ENCODE measurements at regions not wholly inside any gene's neighbourhood (a gene's known extent, or its start where the extent isn't known, plus 50 kb on each side); places are given as distances from the start of the nearest gene placed in this dataset.

DNA sequence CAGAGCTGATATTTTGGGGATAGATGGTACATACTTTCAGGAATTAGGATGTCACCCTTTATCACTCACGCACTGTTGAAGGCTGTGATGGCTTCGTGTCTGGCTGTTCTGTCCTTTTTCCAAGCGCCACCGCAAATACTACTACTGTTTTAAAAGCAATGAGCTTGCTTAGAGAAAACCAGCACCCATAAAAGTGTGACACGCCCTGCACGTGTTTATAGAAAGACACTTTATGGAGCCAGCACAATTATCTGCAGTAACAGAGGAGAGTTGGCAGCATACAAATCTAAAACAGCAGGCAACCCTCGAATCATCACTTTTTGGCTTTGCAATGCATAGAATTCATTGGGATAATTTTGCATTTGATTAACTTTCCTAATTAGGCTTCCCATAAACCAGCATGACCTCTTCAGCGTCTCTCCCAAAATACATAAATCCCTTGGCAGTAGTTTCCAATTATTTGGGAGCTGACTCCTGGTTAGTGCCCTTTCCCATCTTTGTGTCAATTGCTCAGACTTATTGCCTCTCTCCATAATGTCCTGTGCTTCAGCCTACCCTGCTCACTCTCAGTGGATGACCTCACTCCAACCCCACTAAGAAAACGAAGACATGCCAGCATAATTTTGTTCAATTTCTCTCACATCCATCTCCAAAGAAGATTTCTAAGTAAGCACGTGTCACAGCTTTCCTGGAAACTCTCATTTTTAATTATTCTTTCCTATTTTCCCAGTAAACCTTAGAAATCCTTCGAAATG, 118.7 kb upstream of the LARGE1 start:
- Histone ChIP-seq H3K4me3 (ENCODE audit: low read depth in 1 of 5, low read length in 5 of 5) (no peak overlapping the region), H3K9ac (ENCODE audit: low read length in 5 of 5) (no peak overlapping the region), H3K9me3 (ENCODE audit: control insufficient read depth in 5 of 5, low read length in 5 of 5) (no peaks in the 10 kb centered on the region), H3K27me3 (ENCODE audit: control insufficient read depth in 5 of 5, insufficient read depth in 4 of 5, low read length in 5 of 5) (peaks cover 0 to 4% (median 0%) of the 10 kb centered on the region in 5 donors), H3K27ac (ENCODE audit: low read depth, low read length) (no peak overlapping the region), H3K4me1 (ENCODE audit: control insufficient read depth in 5 of 5, insufficient read depth in 5 of 5, low read length in 5 of 5) (no peaks in the 10 kb centered on the region), H3K36me3 (ENCODE audit: control insufficient read depth in 5 of 5, insufficient read depth in 5 of 5, low read length in 5 of 5) (no peaks in the 10 kb centered on the region)

DNA sequence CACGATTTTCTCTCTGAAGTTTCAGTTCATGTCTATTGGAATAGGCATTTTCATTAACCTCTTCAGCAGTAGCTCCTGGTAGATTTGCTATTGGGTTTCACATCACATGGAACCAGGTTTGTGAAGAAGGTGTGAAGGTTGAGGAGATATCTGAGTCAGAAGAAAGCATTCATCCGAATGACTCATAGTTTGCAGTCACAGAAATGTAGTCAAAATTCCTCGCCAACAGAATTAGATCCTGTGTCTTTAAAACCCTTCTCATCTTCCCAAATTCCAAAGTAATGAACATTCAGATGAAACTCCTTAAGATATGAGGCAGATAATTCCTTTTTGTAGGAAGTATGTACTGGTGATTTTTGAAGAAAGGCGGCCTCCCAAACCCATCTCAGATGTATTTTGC, 125.0 kb upstream of the LARGE1 start:
- H3K36me3 ChIP-seq (ENCODE audit: control insufficient read depth in 5 of 5, insufficient read depth in 5 of 5, low read length in 5 of 5): no peaks in the 10 kb centered on the region
- H3K4me1 ChIP-seq (ENCODE audit: control insufficient read depth in 5 of 5, insufficient read depth in 5 of 5, low read length in 5 of 5): no peaks in the 10 kb centered on the region
- no peaks in the 10 kb centered on the region for H3K9me3 ChIP-seq (ENCODE audit: control insufficient read depth in 5 of 5, low read length in 5 of 5)

DNA sequence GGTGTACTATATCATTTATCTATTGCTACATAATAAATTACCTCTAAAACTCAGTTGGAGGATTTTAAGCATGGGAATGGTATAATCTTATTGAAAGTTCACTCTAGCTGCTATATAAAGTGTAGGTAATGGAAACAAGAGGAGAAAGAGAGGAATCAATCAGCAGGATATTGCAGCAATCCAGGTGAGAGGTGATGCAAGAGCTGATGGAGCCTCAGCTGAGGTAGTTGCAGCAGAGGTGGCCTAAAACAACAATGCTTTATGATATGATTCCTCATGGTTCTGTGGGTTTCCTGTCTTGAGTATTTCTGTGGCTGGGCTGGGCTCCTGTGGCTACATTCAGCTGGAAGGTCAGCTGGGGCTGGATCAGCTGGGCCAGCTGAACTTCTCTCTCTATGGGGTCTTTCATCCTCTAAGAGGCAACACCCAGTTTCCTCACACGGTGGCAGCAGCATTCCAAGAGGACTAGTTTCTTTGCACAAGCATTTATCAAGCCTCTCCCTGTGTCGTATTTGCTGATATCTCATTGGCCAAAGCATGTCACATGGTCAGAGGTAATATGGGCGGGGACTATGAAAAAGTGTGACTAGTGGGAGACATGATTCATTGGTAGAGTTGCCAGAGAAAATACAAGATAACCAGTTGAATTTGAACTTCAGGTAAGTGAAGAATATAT, 135.4 kb upstream of the LARGE1 start:
- no peak overlapping the region for H3K4me3 ChIP-seq (ENCODE audit: low read depth in 1 of 5, low read length in 5 of 5)
- no peaks in the 10 kb centered on the region for H3K36me3 ChIP-seq (ENCODE audit: control insufficient read depth in 5 of 5, insufficient read depth in 5 of 5, low read length in 5 of 5)
- peaks cover 0 to 13% (median 0%) of the 10 kb centered on the region in 5 donors for H3K27me3 ChIP-seq (ENCODE audit: control insufficient read depth in 5 of 5, insufficient read depth in 4 of 5, low read length in 5 of 5)
- H3K9me3 ChIP-seq (ENCODE audit: control insufficient read depth in 5 of 5, low read length in 5 of 5): peaks cover 0 to 17% (median 16%) of the 10 kb centered on the region in 5 donors
- H3K9ac ChIP-seq (ENCODE audit: low read length in 5 of 5): no peak overlapping the region
- no peaks in the 10 kb centered on the region for H3K4me1 ChIP-seq (ENCODE audit: control insufficient read depth in 5 of 5, insufficient read depth in 5 of 5, low read length in 5 of 5)
- no peak overlapping the region for H3K27ac ChIP-seq (ENCODE audit: low read depth, low read length)

More for the DNA sequence above, 125.0 kb upstream of the LARGE1 start:
- Histone ChIP-seq H3K4me3 (ENCODE audit: low read depth in 1 of 5, low read length in 5 of 5) (no peak overlapping the region), H3K27ac (ENCODE audit: low read depth, low read length) (no peak overlapping the region), H3K27me3 (ENCODE audit: control insufficient read depth in 5 of 5, insufficient read depth in 4 of 5, low read length in 5 of 5) (peaks cover 0 to 6% (median 5%) of the 10 kb centered on the region in 5 donors), H3K9ac (ENCODE audit: low read length in 5 of 5) (no peak overlapping the region)

DNA sequence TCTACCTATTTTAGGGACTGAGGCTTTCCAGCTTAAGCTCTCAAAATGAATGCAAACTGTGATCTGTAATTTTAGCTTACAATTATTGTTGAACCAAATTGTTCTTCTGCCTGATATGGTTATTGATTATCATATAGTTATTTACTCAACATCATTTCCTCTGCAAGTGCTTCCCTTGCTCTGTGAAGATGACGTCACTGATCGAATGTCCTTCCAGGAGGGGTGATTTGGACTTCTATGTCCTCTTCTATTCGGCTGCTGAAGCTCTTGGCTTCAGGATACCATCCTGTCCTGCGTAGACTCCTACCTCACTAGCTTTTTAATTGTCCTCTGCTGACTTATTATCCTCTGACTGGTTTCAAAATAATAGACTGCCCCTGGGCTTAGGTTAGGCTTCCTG, 137.4 kb upstream of the LARGE1 start:
- no peak overlapping the region for H3K9ac ChIP-seq (ENCODE audit: low read length in 5 of 5)
- H3K9me3 ChIP-seq (ENCODE audit: control insufficient read depth in 5 of 5, low read length in 5 of 5): peaks cover 0 to 17% (median 16%) of the 10 kb centered on the region in 5 donors
- no peaks in the 10 kb centered on the region for H3K36me3 ChIP-seq (ENCODE audit: control insufficient read depth in 5 of 5, insufficient read depth in 5 of 5, low read length in 5 of 5)
- H3K4me3 ChIP-seq (ENCODE audit: low read depth in 1 of 5, low read length in 5 of 5): no peak overlapping the region
- no peak overlapping the region for H3K27ac ChIP-seq (ENCODE audit: low read depth, low read length)
- H3K4me1 ChIP-seq (ENCODE audit: control insufficient read depth in 5 of 5, insufficient read depth in 5 of 5, low read length in 5 of 5): no peaks in the 10 kb centered on the region
- peaks cover 0 to 10% (median 0%) of the 10 kb centered on the region in 5 donors for H3K27me3 ChIP-seq (ENCODE audit: control insufficient read depth in 5 of 5, insufficient read depth in 4 of 5, low read length in 5 of 5)

DNA sequence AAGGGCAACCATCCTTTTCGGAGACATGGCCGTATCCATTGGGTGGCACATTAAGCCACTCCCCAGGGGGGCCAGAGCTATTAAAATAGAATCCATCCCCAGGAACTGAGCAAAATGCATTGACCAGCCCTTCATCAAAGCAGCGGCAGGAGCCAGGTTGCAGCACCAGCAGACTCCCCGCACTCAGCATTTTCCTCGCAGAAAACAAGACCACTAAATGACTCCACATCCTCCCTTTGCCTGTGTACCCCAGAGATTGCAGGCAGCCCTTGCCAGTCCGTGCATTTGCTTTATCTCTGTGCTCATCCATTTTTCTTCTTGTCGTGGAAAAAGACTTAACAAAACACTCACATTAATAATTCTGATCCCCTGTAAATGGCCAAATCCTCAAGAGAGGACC, 144.4 kb upstream of the LARGE1 start:
- peaks cover 0 to 6% (median 3%) of the 10 kb centered on the region in 5 donors for H3K9me3 ChIP-seq (ENCODE audit: control insufficient read depth in 5 of 5, low read length in 5 of 5)
- no peak overlapping the region for H3K9ac ChIP-seq (ENCODE audit: low read length in 5 of 5)
- peaks cover 0 to 7% (median 2%) of the 10 kb centered on the region in 5 donors for H3K27me3 ChIP-seq (ENCODE audit: control insufficient read depth in 5 of 5, insufficient read depth in 4 of 5, low read length in 5 of 5)
- H3K36me3 ChIP-seq (ENCODE audit: control insufficient read depth in 5 of 5, insufficient read depth in 5 of 5, low read length in 5 of 5): no peaks in the 10 kb centered on the region
- H3K27ac ChIP-seq (ENCODE audit: low read depth, low read length): no peak overlapping the region
- H3K4me1 ChIP-seq (ENCODE audit: control insufficient read depth in 5 of 5, insufficient read depth in 5 of 5, low read length in 5 of 5): no peaks in the 10 kb centered on the region
- no peak overlapping the region for H3K4me3 ChIP-seq (ENCODE audit: low read depth in 1 of 5, low read length in 5 of 5)

DNA sequence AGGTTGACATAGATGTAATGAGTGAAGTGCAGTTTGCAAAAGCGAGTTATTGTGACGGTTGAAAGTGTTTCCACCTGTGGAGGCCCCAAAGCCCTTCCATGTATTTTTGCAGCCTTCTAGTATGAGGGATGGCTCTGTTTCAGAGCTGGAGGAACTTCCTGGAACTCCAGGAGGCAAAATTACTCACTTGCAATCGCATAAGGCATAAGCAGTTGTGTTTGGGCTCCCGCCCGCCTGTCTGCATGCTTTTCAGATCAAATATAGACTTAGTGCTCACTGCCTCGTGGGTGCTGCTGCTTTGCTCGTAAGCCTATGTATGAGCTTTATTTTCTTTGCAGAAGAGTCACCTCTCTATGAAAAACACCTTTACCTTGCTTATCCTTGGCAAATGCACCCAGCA, 146.8 kb upstream of the LARGE1 start:
- H3K9me3 ChIP-seq (ENCODE audit: control insufficient read depth in 5 of 5, low read length in 5 of 5): no peaks in the 10 kb centered on the region
- H3K27ac ChIP-seq (ENCODE audit: low read depth, low read length): no peak overlapping the region
- no peaks in the 10 kb centered on the region for H3K36me3 ChIP-seq (ENCODE audit: control insufficient read depth in 5 of 5, insufficient read depth in 5 of 5, low read length in 5 of 5)
- H3K9ac ChIP-seq (ENCODE audit: low read length in 5 of 5): no peak overlapping the region
- peaks cover 0 to 3% (median 0%) of the 10 kb centered on the region in 5 donors for H3K27me3 ChIP-seq (ENCODE audit: control insufficient read depth in 5 of 5, insufficient read depth in 4 of 5, low read length in 5 of 5)
- no peak overlapping the region for H3K4me3 ChIP-seq (ENCODE audit: low read depth in 1 of 5, low read length in 5 of 5)
- no peaks in the 10 kb centered on the region for H3K4me1 ChIP-seq (ENCODE audit: control insufficient read depth in 5 of 5, insufficient read depth in 5 of 5, low read length in 5 of 5)

DNA sequence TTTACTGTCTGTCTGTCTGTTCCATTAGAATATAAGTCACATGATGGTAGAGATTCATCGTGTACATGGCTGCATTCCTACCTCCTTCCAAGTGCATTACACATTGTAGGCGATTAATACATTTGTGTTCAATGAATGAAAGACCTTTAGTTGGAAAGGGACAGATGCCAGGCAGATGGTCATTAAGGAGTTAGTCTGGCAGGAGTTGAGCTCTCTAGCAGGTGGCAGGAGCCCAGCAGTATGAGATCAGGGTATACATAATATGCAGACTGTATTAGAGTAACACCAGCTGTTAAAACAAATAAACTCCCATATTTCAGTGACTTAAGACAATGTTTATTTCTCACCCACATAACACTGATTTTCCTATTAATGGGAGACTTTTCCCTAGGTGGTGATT, 147.7 kb upstream of the LARGE1 start:
- Histone ChIP-seq H3K9ac (ENCODE audit: low read length in 5 of 5) (no peak overlapping the region), H3K27ac (ENCODE audit: low read depth, low read length) (no peak overlapping the region), H3K36me3 (ENCODE audit: control insufficient read depth in 5 of 5, insufficient read depth in 5 of 5, low read length in 5 of 5) (no peaks in the 10 kb centered on the region), H3K27me3 (ENCODE audit: control insufficient read depth in 5 of 5, insufficient read depth in 4 of 5, low read length in 5 of 5) (peaks cover 0 to 3% (median 0%) of the 10 kb centered on the region in 5 donors), H3K9me3 (ENCODE audit: control insufficient read depth in 5 of 5, low read length in 5 of 5) (no peaks in the 10 kb centered on the region), H3K4me1 (ENCODE audit: control insufficient read depth in 5 of 5, insufficient read depth in 5 of 5, low read length in 5 of 5) (no peaks in the 10 kb centered on the region), H3K4me3 (ENCODE audit: low read depth in 1 of 5, low read length in 5 of 5) (no peak overlapping the region)

DNA sequence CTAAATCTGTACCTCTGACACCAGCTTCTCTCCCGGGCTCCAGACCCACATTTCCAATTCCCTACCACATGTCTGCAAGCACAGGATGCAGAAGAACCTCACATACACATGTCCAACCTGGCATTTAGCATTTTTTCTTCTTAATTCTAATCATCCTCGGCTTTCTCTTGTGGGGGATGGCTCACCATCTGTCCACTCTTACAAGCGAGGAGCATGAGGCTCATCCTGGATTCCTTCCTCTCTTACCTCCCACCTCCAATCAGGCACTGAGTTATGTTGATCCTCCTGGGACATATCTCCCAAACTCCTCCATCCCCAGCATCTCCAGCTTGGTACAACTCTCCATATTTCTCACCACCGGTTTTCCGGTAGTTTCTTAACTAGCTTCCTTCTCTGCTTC, 149.8 kb upstream of the LARGE1 start:
- Histone ChIP-seq H3K4me1 (ENCODE audit: control insufficient read depth in 5 of 5, insufficient read depth in 5 of 5, low read length in 5 of 5) (no peaks in the 10 kb centered on the region), H3K36me3 (ENCODE audit: control insufficient read depth in 5 of 5, insufficient read depth in 5 of 5, low read length in 5 of 5) (no peaks in the 10 kb centered on the region), H3K27me3 (ENCODE audit: control insufficient read depth in 5 of 5, insufficient read depth in 4 of 5, low read length in 5 of 5) (no peaks in the 10 kb centered on the region), H3K9me3 (ENCODE audit: control insufficient read depth in 5 of 5, low read length in 5 of 5) (no peaks in the 10 kb centered on the region), H3K4me3 (ENCODE audit: low read depth in 1 of 5, low read length in 5 of 5) (no peak overlapping the region), H3K9ac (ENCODE audit: low read length in 5 of 5) (no peak overlapping the region), H3K27ac (ENCODE audit: low read depth, low read length) (no peak overlapping the region)

DNA sequence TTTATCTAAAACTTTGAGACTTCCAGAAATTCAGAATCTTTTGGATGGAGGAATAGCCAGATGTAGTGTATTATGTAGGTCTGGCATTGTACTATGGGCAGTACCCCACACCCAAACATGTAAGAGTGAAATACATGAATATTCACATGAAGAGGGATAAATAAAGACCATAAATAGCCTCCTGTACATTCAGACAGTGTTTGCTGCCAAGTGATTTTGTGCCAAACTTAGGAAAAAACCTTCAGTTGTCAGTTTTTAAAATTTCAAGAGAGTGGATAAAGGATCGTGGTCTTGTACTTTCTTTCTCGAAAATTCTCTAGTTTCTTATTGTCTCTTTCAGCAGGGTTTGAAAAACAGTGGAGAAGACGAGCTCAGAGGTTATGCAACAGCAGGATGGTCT, 150.3 kb upstream of the LARGE1 start:
- Histone ChIP-seq H3K4me3 (ENCODE audit: low read depth in 1 of 5, low read length in 5 of 5) (no peak overlapping the region), H3K27me3 (ENCODE audit: control insufficient read depth in 5 of 5, insufficient read depth in 4 of 5, low read length in 5 of 5) (no peaks in the 10 kb centered on the region), H3K27ac (ENCODE audit: low read depth, low read length) (no peak overlapping the region), H3K9me3 (ENCODE audit: control insufficient read depth in 5 of 5, low read length in 5 of 5) (no peaks in the 10 kb centered on the region), H3K36me3 (ENCODE audit: control insufficient read depth in 5 of 5, insufficient read depth in 5 of 5, low read length in 5 of 5) (no peaks in the 10 kb centered on the region), H3K9ac (ENCODE audit: low read length in 5 of 5) (no peak overlapping the region), H3K4me1 (ENCODE audit: control insufficient read depth in 5 of 5, insufficient read depth in 5 of 5, low read length in 5 of 5) (no peaks in the 10 kb centered on the region)

DNA sequence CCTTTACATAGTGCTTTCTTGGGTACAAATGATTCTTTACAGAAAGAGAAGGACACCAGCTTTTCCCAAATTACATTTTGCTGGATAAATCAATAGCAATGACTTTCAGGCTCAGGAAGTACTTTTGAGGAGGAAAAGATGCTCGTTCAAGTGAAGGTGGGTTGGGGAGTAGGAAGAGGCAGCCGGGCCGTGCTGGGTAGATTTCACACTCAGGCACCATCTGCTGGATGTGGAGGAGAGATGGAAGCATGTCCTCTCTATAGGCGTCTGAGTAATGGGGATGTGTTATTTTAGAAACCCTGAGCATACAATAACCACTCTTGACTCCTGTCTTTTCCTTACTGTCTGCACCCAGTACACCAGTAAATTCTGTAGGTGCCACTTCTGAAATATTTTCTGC, 152.3 kb upstream of the LARGE1 start:
- no peaks in the 10 kb centered on the region for H3K36me3 ChIP-seq (ENCODE audit: control insufficient read depth in 5 of 5, insufficient read depth in 5 of 5, low read length in 5 of 5)
- H3K9ac ChIP-seq (ENCODE audit: low read length in 5 of 5): no peak overlapping the region
- no peaks in the 10 kb centered on the region for H3K4me1 ChIP-seq (ENCODE audit: control insufficient read depth in 5 of 5, insufficient read depth in 5 of 5, low read length in 5 of 5)
- peaks cover 0 to 4% (median 0%) of the 10 kb centered on the region in 5 donors for H3K27me3 ChIP-seq (ENCODE audit: control insufficient read depth in 5 of 5, insufficient read depth in 4 of 5, low read length in 5 of 5)
- H3K9me3 ChIP-seq (ENCODE audit: control insufficient read depth in 5 of 5, low read length in 5 of 5): no peaks in the 10 kb centered on the region
- no peak overlapping the region for H3K27ac ChIP-seq (ENCODE audit: low read depth, low read length)
- H3K4me3 ChIP-seq (ENCODE audit: low read depth in 1 of 5, low read length in 5 of 5): no peak overlapping the region

Measured in subcutaneous abdominal adipose tissue (tissue), 5 donors.